ENCODE measurements at regions not wholly inside any gene's neighbourhood (a gene's known extent, or its start where the extent isn't known, plus 50 kb on each side); places are given as distances from the start of the nearest gene placed in this dataset.

GRCh38 chr7:1286946-1287645 is 54.4 kb downstream of the UNCX start:
- H3K27me3 Mint-ChIP-seq (ENCODE audit: unreplicated experiment) = no peaks in the 10 kb centered on the region
- no peaks in the 10 kb centered on the region for H3K4me1 Mint-ChIP-seq (ENCODE audit: unreplicated experiment)
- no peak for TF ChIP-seq CTCF (IDR thresholded peaks at IDR 0.05)
- H3K4me3 Mint-ChIP-seq (ENCODE audit: unreplicated experiment) = no peak overlapping the region
- no peak for DNase-seq (ENCODE audit: extremely low spot score, unreplicated experiment)
- no peaks in the 10 kb centered on the region for H3K9me3 Mint-ChIP-seq (ENCODE audit: unreplicated experiment)
- H3K27ac Mint-ChIP-seq (ENCODE audit: unreplicated experiment) = no peak overlapping the region
- H3K36me3 Mint-ChIP-seq (ENCODE audit: unreplicated experiment) = no peaks in the 10 kb centered on the region

DNA sequence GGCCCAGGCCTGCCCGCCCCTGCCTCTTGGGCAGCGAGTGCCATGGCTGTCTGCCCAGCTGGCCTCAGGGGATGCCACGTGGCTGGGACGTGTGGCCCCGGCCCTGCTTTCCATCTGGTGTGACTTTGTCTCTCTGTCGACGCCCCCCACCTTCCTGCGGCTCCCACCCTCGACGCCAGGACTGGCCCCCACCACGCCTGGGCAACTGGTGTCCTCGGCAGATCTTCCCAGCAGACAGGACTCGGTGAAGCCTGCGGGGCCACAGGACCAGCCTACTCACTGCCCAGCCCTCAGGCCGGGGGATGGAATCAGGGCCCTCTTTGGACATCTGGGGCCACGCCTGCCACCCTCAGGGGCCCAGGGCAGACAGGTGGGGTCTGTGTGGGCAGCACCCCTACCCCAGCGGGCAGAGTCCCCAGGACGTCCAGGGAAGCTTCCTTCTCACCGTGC is 55.1 kb downstream of the UNCX start:
- Mint-ChIP-seq H3K4me1 (ENCODE audit: unreplicated experiment) (no peaks in the 10 kb centered on the region), H3K27ac (ENCODE audit: unreplicated experiment) (no peak overlapping the region), H3K36me3 (ENCODE audit: unreplicated experiment) (no peaks in the 10 kb centered on the region), H3K27me3 (ENCODE audit: unreplicated experiment) (no peaks in the 10 kb centered on the region), H3K9me3 (ENCODE audit: unreplicated experiment) (no peaks in the 10 kb centered on the region), H3K4me3 (ENCODE audit: unreplicated experiment) (no peak overlapping the region)
- TF ChIP-seq CTCF (IDR thresholded peaks at IDR 0.05) = no peak
- DNase-seq (ENCODE audit: extremely low spot score, unreplicated experiment) = no peak

GRCh38 chr7:1288390-1288995 is 55.8 kb downstream of the UNCX start:
- Mint-ChIP-seq H3K4me3 (ENCODE audit: unreplicated experiment) (no peak overlapping the region), H3K27ac (ENCODE audit: unreplicated experiment) (no peak overlapping the region), H3K9me3 (ENCODE audit: unreplicated experiment) (no peaks in the 10 kb centered on the region), H3K36me3 (ENCODE audit: unreplicated experiment) (no peaks in the 10 kb centered on the region), H3K4me1 (ENCODE audit: unreplicated experiment) (no peaks in the 10 kb centered on the region), H3K27me3 (ENCODE audit: unreplicated experiment) (peaks cover 2% of the 10 kb centered on the region)
- TF ChIP-seq CTCF (IDR thresholded peaks at IDR 0.05) = no peak
- DNase-seq (ENCODE audit: extremely low spot score, unreplicated experiment) = no peak

DNA sequence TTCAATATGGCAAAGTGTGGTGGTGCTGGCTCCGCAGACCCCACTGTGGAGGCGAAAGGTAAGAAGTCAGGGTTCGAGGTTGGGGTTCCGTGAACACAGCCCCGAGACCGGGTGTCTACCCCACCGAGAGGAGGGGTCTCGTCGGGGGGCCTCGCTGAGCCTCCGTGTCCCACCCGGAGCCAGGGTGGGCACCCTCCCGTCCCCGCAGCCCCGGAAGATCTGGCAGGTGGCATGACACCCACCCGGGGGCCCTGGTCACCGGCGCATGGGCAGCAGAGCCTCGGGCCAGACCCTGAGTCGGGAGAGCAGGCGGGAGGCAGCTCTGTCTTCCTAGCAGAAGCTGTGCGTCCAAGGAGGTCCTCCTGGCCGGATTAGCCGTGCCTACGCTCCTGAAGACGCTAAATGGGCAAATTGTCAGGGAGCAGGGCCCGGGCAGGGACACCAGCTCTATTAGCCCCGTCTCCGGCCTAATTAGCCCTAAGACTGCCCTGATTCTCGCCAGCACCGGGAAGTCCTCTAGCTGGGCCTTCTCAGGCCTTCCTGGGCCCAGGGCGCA is 56.4 kb downstream of the UNCX start:
- Mint-ChIP-seq H3K9me3 (ENCODE audit: unreplicated experiment) (no peaks in the 10 kb centered on the region), H3K4me3 (ENCODE audit: unreplicated experiment) (no peak overlapping the region), H3K27ac (ENCODE audit: unreplicated experiment) (no peak overlapping the region), H3K36me3 (ENCODE audit: unreplicated experiment) (no peaks in the 10 kb centered on the region), H3K4me1 (ENCODE audit: unreplicated experiment) (no peaks in the 10 kb centered on the region), H3K27me3 (ENCODE audit: unreplicated experiment) (peaks cover 2% of the 10 kb centered on the region)
- DNase-seq (ENCODE audit: extremely low spot score, unreplicated experiment) = no peak
- TF ChIP-seq CTCF (IDR thresholded peaks at IDR 0.05) = no peak

- DNase-seq (ENCODE audit: extremely low spot score, unreplicated experiment) = no peak
- Mint-ChIP-seq H3K27ac (ENCODE audit: unreplicated experiment) (no peak overlapping the region), H3K4me3 (ENCODE audit: unreplicated experiment) (no peak overlapping the region), H3K27me3 (ENCODE audit: unreplicated experiment) (peaks cover 2% of the 10 kb centered on the region), H3K9me3 (ENCODE audit: unreplicated experiment) (no peaks in the 10 kb centered on the region), H3K4me1 (ENCODE audit: unreplicated experiment) (no peaks in the 10 kb centered on the region), H3K36me3 (ENCODE audit: unreplicated experiment) (no peaks in the 10 kb centered on the region)
- no peak for TF ChIP-seq CTCF (IDR thresholded peaks at IDR 0.05)
These were observed 57.0 kb downstream of the UNCX start for GRCh38 chr7:1289666-1290025.

All from osteocyte (in vitro differentiated cells).